ENCODE measurements at regions not wholly inside any gene's neighbourhood (a gene's known extent, or its start where the extent isn't known, plus 50 kb on each side); places are given as distances from the start of the nearest gene placed in this dataset.

GRCh38 chr17:69981441-69981840 lies 93.6 kb upstream of the KCNJ16 start:
- H3K9ac ChIP-seq (ENCODE audit: insufficient read depth, low read depth, low read length), result no peak overlapping the region
- H3K36me3 ChIP-seq (replicated peaks in 1 of 2; ENCODE audit: control insufficient read depth in 1 of 2, insufficient read depth in 2 of 2, low read length in 2 of 2), result no peaks in the 10 kb centered on the region
- no peaks in the 10 kb centered on the region for H4K20me1 ChIP-seq (ENCODE audit: insufficient read depth, low read length)
- FAIRE-seq (no peak), ATAC-seq (no peak), DNase-seq (ENCODE audit: low spot score) (no peak)
- no peak overlapping the region for H2AFZ ChIP-seq (ENCODE audit: low read length)
- H3K4me3 ChIP-seq (replicated peaks in 1 of 3; ENCODE audit: insufficient read depth in 1 of 3, low read depth in 2 of 3, low read length in 3 of 3), result no peak overlapping the region
- no TSS peak for BruUV-seq (replicated peaks)
- ChIA-PET POLR2A (no interaction called here), CTCF (ENCODE audit: low intra/inter-chr PET ratio, low total read pairs) (no interaction called here)
- no peaks in the 10 kb centered on the region for H3K27me3 ChIP-seq (ENCODE audit: control insufficient read depth in 1 of 2, insufficient read depth in 2 of 2, low read length in 2 of 2)
- no peaks in the 10 kb centered on the region for H3K4me1 ChIP-seq (ENCODE audit: insufficient read depth, low read length)
- no peak overlapping the region for H3K27ac ChIP-seq (ENCODE audit: extremely low read length, insufficient read depth, low read length)
- TF ChIP-seq ZFY (CRISPR knock-in tag; IDR thresholded peaks at IDR 0.05), result no peak
- TF ChIP-seq ZNF24 (IDR thresholded peaks at IDR 0.05), result no peak
- no peak for TF ChIP-seq ZNF142 (CRISPR knock-in tag; IDR thresholded peaks at IDR 0.05)
- no peak for TF ChIP-seq HDAC2 (CRISPR knock-in tag; IDR thresholded peaks at IDR 0.05)
- no peak for TF ChIP-seq MAFK (conservative IDR thresholded peaks at IDR 0.05 in 1 of 2, IDR thresholded peaks at IDR 0.05 in 1 of 2; ENCODE audit: low read length in 2 of 2)
- no peak for TF ChIP-seq ZNF619 (CRISPR knock-in tag; IDR thresholded peaks at IDR 0.05)
- no peak for TF ChIP-seq ZNF101 (CRISPR knock-in tag; IDR thresholded peaks at IDR 0.05; ENCODE audit: borderline replicate concordance, low read depth)
- no peak for TF ChIP-seq SSRP1 (CRISPR knock-in tag; IDR thresholded peaks at IDR 0.05)
- no peak for TF ChIP-seq ZNF350 (CRISPR knock-in tag; IDR thresholded peaks at IDR 0.05; ENCODE audit: borderline replicate concordance, low read depth)
- TF ChIP-seq DZIP1 (CRISPR knock-in tag; IDR thresholded peaks at IDR 0.05), result no peak
- no peak for TF ChIP-seq PTBP1 (IDR thresholded peaks at IDR 0.05; ENCODE audit: low read depth, low read length, poor library complexity, severe bottlenecking)
- TF ChIP-seq SRF (IDR thresholded peaks at IDR 0.05; ENCODE audit: low read depth, low read length), result no peak
- TF ChIP-seq ZNF614 (CRISPR knock-in tag; IDR thresholded peaks at IDR 0.05; ENCODE audit: borderline replicate concordance), result no peak
- TF ChIP-seq STAT5B (CRISPR knock-in tag; IDR thresholded peaks at IDR 0.05), result no peak
- no peak for TF ChIP-seq TFDP2 (CRISPR knock-in tag; IDR thresholded peaks at IDR 0.05)
- no peaks in the 10 kb centered on the region for H3K79me2 ChIP-seq (ENCODE audit: insufficient read depth, low read length)
- in situ Hi-C loops (cut with HindIII; ENCODE audit: extremely low pct_ligation_motif_present, low pct_unique_long_range_greater_than_20kb), result no loop called here
- intact Hi-C loops (cut with micrococcal nuclease; ENCODE audit: unreplicated experiment), result no loop called here
- H3K9me3 ChIP-seq (ENCODE audit: low read length), result peaks cover 88% of the 10 kb centered on the region
- 9% methylated on average over 5 of the region's 5 CpGs for WGBS (ENCODE audit: low lambda C conversion rate)
- no peak overlapping the region for H3K4me2 ChIP-seq (ENCODE audit: low read depth, low read length)

Data from HepG2 (cell line).